Smooth muscle cell (in vitro differentiated cells): ENCODE measurements at regions not wholly inside any gene's neighbourhood (a gene's known extent, or its start where the extent isn't known, plus 50 kb on each side); places are given as distances from the start of the nearest gene placed in this dataset.

Experiments used
- DNase-seq: peaks from one replicate; lab custom pipeline; 2025; ENCODE audit not compliant: unreplicated experiment; lab: John Stamatoyannopoulos, UW
- H2AFZ ChIP-seq: fragments of 200-600 bp; sonication (generic); 2 replicates; pipeline ENCODE4 v1.6.0; 2016; ENCODE audit warnings: antibody characterized with exemption, low read depth, mild to moderate bottlenecking
- H3F3A ChIP-seq: fragments of 200-600 bp; sonication (generic); 2 replicates; pipeline ENCODE4 v1.6.0; 2017; ENCODE audit warnings: antibody characterized with exemption, low read depth
- H3K27ac ChIP-seq: fragments of 200-600 bp; sonication (generic); 2 replicates; pipeline ENCODE4 v1.5.1; 2016; ENCODE audit warnings: low read depth, mild to moderate bottlenecking
- H3K27me3 ChIP-seq: fragments of 200-600 bp; sonication (generic); 2 replicates; pipeline ENCODE4 v1.6.1; 2016; ENCODE audit warnings: low read depth, mild to moderate bottlenecking
- H3K36me3 ChIP-seq: fragments of 200-600 bp; sonication (generic); 2 replicates; pipeline ENCODE4 v1.5.1; 2016; ENCODE audit warnings: low read depth
- H3K4me1 ChIP-seq: fragments of 200-600 bp; sonication (generic); 2 replicates; pipeline ENCODE4 v1.5.1; 2016; ENCODE audit warnings: low read depth
- H3K4me2 ChIP-seq: fragments of 200-600 bp; sonication (generic); 2 replicates; pipeline ENCODE4 v1.6.0; 2016; ENCODE audit warnings: mild to moderate bottlenecking
- H3K4me3 ChIP-seq: fragments of 200-600 bp; sonication (generic); 2 replicates; pipeline ENCODE4 v1.5.1; 2016; ENCODE audit warnings: mild to moderate bottlenecking
- H3K79me2 ChIP-seq: fragments of 200-600 bp; sonication (generic); 2 replicates; pipeline ENCODE4 v1.6.0; 2016; ENCODE audit warnings: low read depth, mild to moderate bottlenecking
- H3K9ac ChIP-seq: fragments of 200-600 bp; sonication (generic); 2 replicates; pipeline ENCODE4 v1.6.0; 2016; ENCODE audit warnings: low read depth
- H3K9me3 ChIP-seq: fragments of 200-600 bp; sonication (generic); replicated peaks from 2 replicates; pipeline ENCODE4 v1.5.1; 2016; ENCODE audit warnings: low read depth
- H4K20me1 ChIP-seq: fragments of 200-600 bp; sonication (generic); 2 replicates; pipeline ENCODE4 v1.6.0; 2016; ENCODE audit warnings: low read depth
- CTCF ChIP-seq: fragments of 200-600 bp; sonication (generic); IDR thresholded peaks from 2 replicates; pipeline ENCODE4 v1.5.1; 2017; ENCODE audit warnings: borderline replicate concordance, mild to moderate bottlenecking, antibody characterized with exemption; ENCODE audit not compliant: insufficient read depth, poor library complexity, severe bottlenecking
- WGBS: methylation state at CpG from one replicate; pipeline ENCODE4 v1.1.7; 2016; ENCODE audit warnings: low lambda C conversion rate; 5-methylcytosine and 5-hydroxymethylcytosine counted together

- no peaks in the 10 kb centered on the region for H3K4me1 ChIP-seq
- no peaks in the 10 kb centered on the region for H3K79me2 ChIP-seq
- H3K27ac ChIP-seq: no peak overlapping the region
- H3K4me2 ChIP-seq: no peak overlapping the region
- no peak overlapping the region for H3K4me3 ChIP-seq
- no peaks in the 10 kb centered on the region for H3K36me3 ChIP-seq
- no peaks in the 10 kb centered on the region for H3K27me3 ChIP-seq
- H3K9ac ChIP-seq: no peak overlapping the region
- H3F3A ChIP-seq: no peaks in the 10 kb centered on the region
- WGBS: 96% methylated on average over 2 of the region's 2 CpGs
- no peak overlapping the region for H2AFZ ChIP-seq
- H3K9me3 ChIP-seq: no peaks in the 10 kb centered on the region
- no peak for DNase-seq
- no peaks in the 10 kb centered on the region for H4K20me1 ChIP-seq
- TF ChIP-seq CTCF: no peak
Measured at GRCh38 chr11:110785398-110785797, 73.2 kb upstream of the ARHGAP20 start.

GRCh38 chr11:110782616-110783015 is 70.4 kb upstream of the ARHGAP20 start:
- DNase-seq: no peak
- no peaks in the 10 kb centered on the region for H4K20me1 ChIP-seq
- H3K27ac ChIP-seq: no peak overlapping the region
- H3K4me1 ChIP-seq: no peaks in the 10 kb centered on the region
- no peaks in the 10 kb centered on the region for H3K9me3 ChIP-seq
- no peaks in the 10 kb centered on the region for H3K79me2 ChIP-seq
- H3K36me3 ChIP-seq: no peaks in the 10 kb centered on the region
- no peak for TF ChIP-seq CTCF
- no peak overlapping the region for H3K4me3 ChIP-seq
- H3F3A ChIP-seq: no peaks in the 10 kb centered on the region
- no peak overlapping the region for H3K9ac ChIP-seq
- no peaks in the 10 kb centered on the region for H3K27me3 ChIP-seq
- no peak overlapping the region for H2AFZ ChIP-seq
- 82% methylated on average over 2 of the region's 2 CpGs for WGBS
- no peak overlapping the region for H3K4me2 ChIP-seq

DNA sequence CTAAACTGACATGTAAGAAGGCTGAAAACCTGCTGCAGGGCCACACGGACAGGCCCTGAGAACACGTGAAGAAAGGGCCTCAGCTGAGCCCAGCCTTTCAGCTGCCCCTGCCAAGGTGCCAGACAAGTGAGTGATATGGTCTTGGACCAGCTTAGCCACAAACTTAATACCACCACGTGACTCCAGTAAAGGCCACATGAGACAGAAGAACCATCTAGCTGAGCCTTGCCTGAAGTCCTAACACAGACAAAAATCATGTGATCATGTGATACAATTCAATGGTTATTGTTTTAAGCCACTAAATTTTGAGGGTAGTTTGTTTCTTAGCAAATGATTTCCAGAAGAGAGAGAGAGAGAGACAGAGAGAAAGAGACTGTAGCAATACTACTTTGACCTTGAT is 66.9 kb upstream of the ARHGAP20 start:
- no peaks in the 10 kb centered on the region for H3K36me3 ChIP-seq
- DNase-seq: no peak
- H3K27me3 ChIP-seq: no peaks in the 10 kb centered on the region
- H3K4me3 ChIP-seq: no peak overlapping the region
- no peaks in the 10 kb centered on the region for H3K79me2 ChIP-seq
- WGBS: 84% methylated on average over 3 of the region's 3 CpGs
- H3K27ac ChIP-seq: no peak overlapping the region
- TF ChIP-seq CTCF: no peak
- H3K9me3 ChIP-seq: no peaks in the 10 kb centered on the region
- no peak overlapping the region for H3K9ac ChIP-seq
- H3K4me1 ChIP-seq: no peaks in the 10 kb centered on the region
- H3F3A ChIP-seq: no peaks in the 10 kb centered on the region
- no peak overlapping the region for H2AFZ ChIP-seq
- H3K4me2 ChIP-seq: no peak overlapping the region
- no peaks in the 10 kb centered on the region for H4K20me1 ChIP-seq

DNA sequence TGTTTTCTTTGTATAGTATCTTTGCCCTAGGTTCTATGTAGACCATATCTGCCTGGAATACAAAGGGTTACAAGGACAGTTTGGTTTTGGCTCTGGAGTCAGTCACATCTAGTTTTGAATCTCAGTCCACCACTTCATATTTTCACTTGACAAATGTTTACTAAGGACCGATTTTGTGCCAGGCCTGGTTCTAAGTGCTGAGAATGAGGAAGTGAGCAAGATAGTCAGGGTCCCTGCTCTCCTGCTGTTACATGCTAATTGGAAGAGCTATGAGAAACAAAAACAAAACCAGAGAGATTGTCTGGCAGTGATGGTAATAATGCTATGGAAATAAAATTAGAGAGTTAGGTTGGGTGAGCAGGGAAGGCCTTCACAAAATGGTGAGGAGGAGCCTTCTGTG is 66.1 kb upstream of the ARHGAP20 start:
- Histone ChIP-seq H3K36me3 (no peaks in the 10 kb centered on the region), H4K20me1 (no peaks in the 10 kb centered on the region), H3K79me2 (no peaks in the 10 kb centered on the region), H3K4me2 (peak overlapping the region; percentile 34), H2AFZ (no peak overlapping the region), H3K9me3 (no peaks in the 10 kb centered on the region), H3K27me3 (no peaks in the 10 kb centered on the region), H3K9ac (no peak overlapping the region), H3K4me1 (no peaks in the 10 kb centered on the region), H3K27ac (no peak overlapping the region), H3F3A (no peaks in the 10 kb centered on the region), H3K4me3 (no peak overlapping the region)
- WGBS: 50% methylated on average over 1 of the region's 1 CpG
- DNase-seq: no peak
- no peak for TF ChIP-seq CTCF
